ENCODE measurements at regions not wholly inside any gene's neighbourhood (a gene's known extent, or its start where the extent isn't known, plus 50 kb on each side); places are given as distances from the start of the nearest gene placed in this dataset.
"Not testable (repeated sequence)": the region's sequence is repeated elsewhere in the genome, so short reads cannot be mapped to it uniquely, and the experiment has no call there.

DNA sequence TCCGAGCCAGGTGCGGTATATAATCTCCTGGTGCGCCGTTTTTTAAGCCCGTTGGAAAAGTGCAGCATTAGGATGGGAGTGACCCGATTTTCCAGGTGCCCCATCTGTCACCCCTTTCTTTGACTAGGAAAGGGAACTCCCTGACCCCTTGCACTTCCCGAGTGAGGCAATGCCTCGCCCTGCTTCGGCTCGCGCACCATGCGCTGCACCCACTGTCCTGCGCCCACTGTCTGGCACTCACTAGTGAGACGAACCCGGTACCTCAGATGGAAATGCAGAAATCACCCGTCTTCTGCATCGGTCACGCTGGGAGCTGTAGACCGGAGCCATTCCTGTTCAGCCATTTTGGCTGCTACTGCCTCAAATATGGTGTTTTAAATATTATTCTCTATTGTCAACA, 198.0 kb downstream of the MEIS1 start:
- H3K4me3 ChIP-seq (ENCODE audit: low read depth, low read length); H3K36me3 ChIP-seq (replicated peaks); DNase-seq; in situ Hi-C loops (cut with HindIII; ENCODE audit: low pct_ligation_motif_present, low sequenced_read_pairs); H3K27me3 ChIP-seq (replicated peaks); H3K27ac ChIP-seq: not testable (repeated sequence)

GRCh38 chr2:66633631-66634030, 198.7 kb downstream of the MEIS1 start:
- no peak overlapping the region for H3K4me3 ChIP-seq (ENCODE audit: low read depth, low read length)
- no peak for DNase-seq
- H3K27ac ChIP-seq, result no peak overlapping the region
- TF ChIP-seq, protein P1, sequence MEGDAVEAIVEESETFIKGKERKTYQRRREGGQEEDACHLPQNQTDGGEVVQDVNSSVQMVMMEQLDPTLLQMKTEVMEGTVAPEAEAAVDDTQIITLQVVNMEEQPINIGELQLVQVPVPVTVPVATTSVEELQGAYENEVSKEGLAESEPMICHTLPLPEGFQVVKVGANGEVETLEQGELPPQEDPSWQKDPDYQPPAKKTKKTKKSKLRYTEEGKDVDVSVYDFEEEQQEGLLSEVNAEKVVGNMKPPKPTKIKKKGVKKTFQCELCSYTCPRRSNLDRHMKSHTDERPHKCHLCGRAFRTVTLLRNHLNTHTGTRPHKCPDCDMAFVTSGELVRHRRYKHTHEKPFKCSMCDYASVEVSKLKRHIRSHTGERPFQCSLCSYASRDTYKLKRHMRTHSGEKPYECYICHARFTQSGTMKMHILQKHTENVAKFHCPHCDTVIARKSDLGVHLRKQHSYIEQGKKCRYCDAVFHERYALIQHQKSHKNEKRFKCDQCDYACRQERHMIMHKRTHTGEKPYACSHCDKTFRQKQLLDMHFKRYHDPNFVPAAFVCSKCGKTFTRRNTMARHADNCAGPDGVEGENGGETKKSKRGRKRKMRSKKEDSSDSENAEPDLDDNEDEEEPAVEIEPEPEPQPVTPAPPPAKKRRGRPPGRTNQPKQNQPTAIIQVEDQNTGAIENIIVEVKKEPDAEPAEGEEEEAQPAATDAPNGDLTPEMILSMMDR (IDR thresholded peaks at IDR 0.05; ENCODE audit: low read depth, low read length, missing control alignments), result no peak
- no peaks in the 10 kb centered on the region for H3K36me3 ChIP-seq (replicated peaks)
- in situ Hi-C loops (cut with HindIII; ENCODE audit: low pct_ligation_motif_present, low sequenced_read_pairs), result no loop called here
- no peaks in the 10 kb centered on the region for H3K27me3 ChIP-seq (replicated peaks)

- Histone ChIP-seq H3K27ac (no peak overlapping the region), H3K4me3 (ENCODE audit: low read depth, low read length) (no peak overlapping the region), H3K36me3 (replicated peaks) (no peaks in the 10 kb centered on the region), H3K27me3 (replicated peaks) (no peaks in the 10 kb centered on the region)
- DNase-seq, result no peak
- in situ Hi-C loops (cut with HindIII; ENCODE audit: low pct_ligation_motif_present, low sequenced_read_pairs), result no loop called here
- TF ChIP-seq, protein P1 (IDR thresholded peaks at IDR 0.05; ENCODE audit: low read depth, low read length, missing control alignments), result no peak
Measured at GRCh38 chr2:66634784-66635183, 199.9 kb downstream of the MEIS1 start.

DNA sequence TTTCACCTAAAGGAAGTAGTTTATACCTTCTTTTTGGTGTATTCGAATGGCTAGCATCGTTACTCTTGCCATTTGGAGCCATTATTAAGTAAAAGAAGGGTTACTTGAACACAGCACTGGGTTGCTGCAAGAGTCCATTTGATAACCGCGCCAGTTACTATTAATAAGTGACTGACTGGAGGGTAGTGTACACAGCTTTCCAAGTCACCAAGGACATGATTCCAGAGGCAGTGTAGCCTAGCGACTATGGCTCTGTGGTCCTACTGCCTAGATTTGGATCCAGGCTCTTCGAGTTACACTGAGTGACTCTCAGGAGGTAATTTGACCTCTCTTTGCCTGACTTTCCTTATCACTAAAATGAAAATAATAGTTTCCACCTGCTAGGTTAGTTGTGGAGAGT, 206.8 kb downstream of the MEIS1 start:
- in situ Hi-C loops (cut with HindIII; ENCODE audit: low pct_ligation_motif_present, low sequenced_read_pairs), result no loop called here
- H3K36me3 ChIP-seq (replicated peaks), result no peaks in the 10 kb centered on the region

DNA sequence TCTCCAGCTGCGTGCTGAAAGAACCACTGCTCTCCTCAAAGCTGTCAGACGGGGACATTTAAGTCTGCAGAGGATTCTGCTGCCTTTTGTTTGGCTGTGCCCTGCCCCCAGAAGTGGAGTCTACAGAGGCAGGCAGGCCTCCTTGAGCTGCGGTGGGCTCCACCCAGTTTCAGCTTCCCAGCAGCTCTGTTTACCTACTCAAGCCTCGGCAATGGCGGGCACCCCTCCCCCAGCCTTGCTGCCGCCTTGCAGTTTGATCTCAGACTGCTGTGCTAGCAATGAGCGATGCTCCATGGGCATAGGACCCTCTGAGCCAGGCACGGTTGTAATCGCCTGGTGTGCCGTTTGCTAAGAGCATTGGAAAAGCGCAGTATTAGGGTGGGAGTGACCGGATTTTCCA, 213.2 kb downstream of the MEIS1 start:
- H3K4me3 ChIP-seq (ENCODE audit: low read depth, low read length); in situ Hi-C loops (cut with HindIII; ENCODE audit: low pct_ligation_motif_present, low sequenced_read_pairs); H3K27ac ChIP-seq; H3K27me3 ChIP-seq (replicated peaks); DNase-seq; H3K36me3 ChIP-seq (replicated peaks): not testable (repeated sequence)

More for the DNA sequence above, 206.8 kb downstream of the MEIS1 start:
- H3K27ac ChIP-seq, result no peak overlapping the region
- TF ChIP-seq, protein P1 (IDR thresholded peaks at IDR 0.05; ENCODE audit: low read depth, low read length, missing control alignments), result no peak
- no peaks in the 10 kb centered on the region for H3K27me3 ChIP-seq (replicated peaks)
- DNase-seq, result no peak
- no peak overlapping the region for H3K4me3 ChIP-seq (ENCODE audit: low read depth, low read length)

- Histone ChIP-seq H3K27me3 (replicated peaks) (no peaks in the 10 kb centered on the region), H3K27ac (no peak overlapping the region), H3K36me3 (replicated peaks) (no peaks in the 10 kb centered on the region), H3K4me3 (ENCODE audit: low read depth, low read length) (no peak overlapping the region)
- no peak for DNase-seq
- in situ Hi-C loops (cut with HindIII; ENCODE audit: low pct_ligation_motif_present, low sequenced_read_pairs), result no loop called here
- TF ChIP-seq, protein P1 (IDR thresholded peaks at IDR 0.05; ENCODE audit: low read depth, low read length, missing control alignments), result no peak
Measured at GRCh38 chr2:66649006-66649405, 214.1 kb downstream of the MEIS1 start.

DNA sequence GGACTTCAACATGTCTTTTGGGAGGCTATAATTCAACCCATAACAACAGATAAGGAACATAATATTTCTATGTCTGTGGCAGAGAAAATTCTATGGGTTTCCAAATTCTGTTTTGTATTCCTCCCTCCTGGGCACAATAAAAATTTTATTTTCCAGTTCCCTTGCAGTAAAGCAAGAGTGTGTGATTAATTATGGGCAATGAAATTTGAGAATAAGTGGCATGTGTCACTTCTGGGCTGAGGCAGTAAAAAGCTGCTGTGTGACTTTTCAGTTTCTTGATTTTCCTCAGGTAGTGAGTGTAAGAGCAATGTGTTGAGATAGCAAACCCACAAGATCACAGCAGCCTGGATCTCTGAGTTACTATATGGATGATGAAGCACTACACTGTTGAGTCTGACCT, 216.4 kb downstream of the MEIS1 start:
- Histone ChIP-seq H3K27me3 (replicated peaks) (no peaks in the 10 kb centered on the region), H3K36me3 (replicated peaks) (no peaks in the 10 kb centered on the region), H3K27ac (no peak overlapping the region), H3K4me3 (ENCODE audit: low read depth, low read length) (no peak overlapping the region)
- in situ Hi-C loops (cut with HindIII; ENCODE audit: low pct_ligation_motif_present, low sequenced_read_pairs), result no loop called here
- TF ChIP-seq, protein P1 (IDR thresholded peaks at IDR 0.05; ENCODE audit: low read depth, low read length, missing control alignments), result no peak
- no peak for DNase-seq
